Keratinocyte (primary cell): ENCODE measurements at regions not wholly inside any gene's neighbourhood (a gene's known extent, or its start where the extent isn't known, plus 50 kb on each side); places are given as distances from the start of the nearest gene placed in this dataset.
A peak's percentile ranks its signal among the peaks of the same experiment; 100 is the strongest.

Experiments used
- DNase-seq: peaks from one replicate; pipeline ENCODE4 v3.0.0-alpha.2; 2011; ENCODE audit warnings: low read depth, missing footprints, low spot score
- FAIRE-seq: peaks from 2 replicates; lab custom pipeline; 2011; peaks lifted over from hg19 to GRCh38; lab: Jason Lieb, UNC
- H2AFZ ChIP-seq: 2 replicates; pipeline ENCODE4 v1.6.0; 2012; ENCODE audit warnings: low read length, control low read depth, inconsistent platforms; ENCODE audit not compliant: control insufficient read depth
- H3K27ac ChIP-seq: 2 replicates; pipeline ENCODE4 v1.5.1; 2011; ENCODE audit warnings: low read length; ENCODE audit not compliant: control insufficient read depth, insufficient read depth
- H3K27me3 ChIP-seq: 3 replicates; pipeline ENCODE4 v1.6.0; 2011; ENCODE audit warnings: low read length; ENCODE audit not compliant: control insufficient read depth, insufficient read depth; ENCODE audit errors: extremely low read depth
- H3K36me3 ChIP-seq, 2 experiments: 2 replicates in 1 of 2; 3 replicates in 1 of 2; pipeline ENCODE4 v1.5.1; 2011; ENCODE audit warnings: low read length in 2 of 2, mild to moderate bottlenecking in 1 of 2; ENCODE audit not compliant: control insufficient read depth in 2 of 2, insufficient read depth in 2 of 2; ENCODE audit errors: extremely low read depth in 1 of 2
- H3K4me1 ChIP-seq: 3 replicates; pipeline ENCODE4 v1.5.1; 2011; ENCODE audit warnings: low read length; ENCODE audit not compliant: control insufficient read depth, insufficient read depth; ENCODE audit errors: extremely low read depth
- H3K4me2 ChIP-seq: 3 replicates; pipeline ENCODE4 v1.6.0; 2011; ENCODE audit warnings: low read depth, low read length; ENCODE audit not compliant: control insufficient read depth, insufficient read depth; ENCODE audit errors: extremely low read depth
- H3K4me3 ChIP-seq, 3 experiments: fragments of 200-600 bp in 1 of 3; sonication (generic) in 1 of 3; 2 replicates in 2 of 3; 3 replicates in 1 of 3; pipeline ENCODE4 v1.5.1; 2011 to 2016; ENCODE audit warnings: low read length in 3 of 3, mild to moderate bottlenecking in 3 of 3, control low read depth in 2 of 3, inconsistent platforms in 1 of 3, low read depth in 1 of 3, mixed read lengths in 1 of 3, mixed run types in 1 of 3, moderate library complexity in 1 of 3; ENCODE audit not compliant: control insufficient read depth in 2 of 3, insufficient read depth in 2 of 3; ENCODE audit errors: extremely low read depth in 1 of 3
- H3K79me2 ChIP-seq: 2 replicates; pipeline ENCODE4 v1.6.0; 2012; ENCODE audit warnings: low read length; ENCODE audit not compliant: control insufficient read depth, insufficient read depth
- H3K9ac ChIP-seq: 3 replicates; pipeline ENCODE4 v1.6.0; 2011; ENCODE audit warnings: low read length; ENCODE audit not compliant: control insufficient read depth, insufficient read depth; ENCODE audit errors: extremely low read depth
- H3K9me1 ChIP-seq: 3 replicates; pipeline ENCODE4 v1.6.0; 2011; ENCODE audit warnings: low read length; ENCODE audit not compliant: control insufficient read depth, insufficient read depth; ENCODE audit errors: extremely low read depth
- H3K9me3 ChIP-seq: 2 replicates; pipeline ENCODE4 v1.5.1; 2012; ENCODE audit warnings: low read depth, low read length; ENCODE audit not compliant: control insufficient read depth
- H4K20me1 ChIP-seq: 3 replicates; pipeline ENCODE4 v1.6.0; 2011; ENCODE audit warnings: low read length; ENCODE audit not compliant: control insufficient read depth, insufficient read depth; ENCODE audit errors: extremely low read depth
- CTCF ChIP-seq, 3 experiments: IDR thresholded peaks in 1 of 3; conservative IDR thresholded peaks in 1 of 3; optimal IDR thresholded peaks in 1 of 3; 2 replicates in 2 of 3; 3 replicates in 1 of 3; pipeline versions ENCODE3 to v1.5.1; 2011; ENCODE audit warnings: low read length in 3 of 3, mild to moderate bottlenecking in 3 of 3, moderate library complexity in 2 of 3, control low read depth in 1 of 3, inconsistent platforms in 1 of 3; ENCODE audit not compliant: insufficient read depth in 2 of 3; ENCODE audit errors: extremely low read depth in 1 of 3
- EZH2 ChIP-seq: IDR thresholded peaks from one replicate; pipeline ENCODE4 v1.6.1; 2012; ENCODE audit warnings: inconsistent platforms, mild to moderate bottlenecking, low read length, moderate library complexity
- dilution Hi-C: fragments of 300-500 bp; cut with MboI; formaldehyde crosslinking; loops from one replicate; pipeline ENCODE4 v1.7.0; 2020; ENCODE audit warnings: low sequenced_read_pairs; ENCODE audit not compliant: extremely low pct_ligation_motif_present

- Histone ChIP-seq H3K36me3 (no peaks in the 10 kb centered on the region), H3K4me2 (no peak overlapping the region), H3K9ac (no peak overlapping the region), H3K27me3 (no peaks in the 10 kb centered on the region), H3K9me3 (peaks cover 1% of the 10 kb centered on the region), H3K9me1 (no peaks in the 10 kb centered on the region), H4K20me1 (no peaks in the 10 kb centered on the region), H3K79me2 (no peaks in the 10 kb centered on the region), H3K4me3 (no peak overlapping the region), H3K27ac (no peak overlapping the region), H2AFZ (no peak overlapping the region), H3K4me1 (peaks cover 26% of the 10 kb centered on the region)
- DNase-seq (no peak), FAIRE-seq (peak; percentile 23)
- TF ChIP-seq CTCF (optimal IDR thresholded peaks at IDR 0.05 in 1 of 3, IDR thresholded peaks at IDR 0.05 in 1 of 3, conservative IDR thresholded peaks at IDR 0.05 in 1 of 3; ENCODE audit: extremely low read depth in 1 of 3, insufficient read depth in 2 of 3, low read length in 3 of 3) (no peak), EZH2 (no peak)
- dilution Hi-C loops, result no loop called here
Measured at GRCh38 chr13:106372199-106373155, 163.0 kb downstream of the EFNB2 start.

- no peaks in the 10 kb centered on the region for H3K27me3 ChIP-seq
- H3K4me2 ChIP-seq, result no peak overlapping the region
- H3K36me3 ChIP-seq, result no peaks in the 10 kb centered on the region
- TF ChIP-seq EZH2, result no peak
- TF ChIP-seq CTCF (optimal IDR thresholded peaks at IDR 0.05 in 1 of 3, IDR thresholded peaks at IDR 0.05 in 1 of 3, conservative IDR thresholded peaks at IDR 0.05 in 1 of 3; ENCODE audit: extremely low read depth in 1 of 3, insufficient read depth in 2 of 3, low read length in 3 of 3), result no peak
- DNase-seq, result no peak
- peaks cover 15% of the 10 kb centered on the region for H3K4me1 ChIP-seq
- dilution Hi-C loops, result no loop called here
- H3K4me3 ChIP-seq, result no peak overlapping the region
- no peaks in the 10 kb centered on the region for H3K79me2 ChIP-seq
- H3K27ac ChIP-seq, result no peak overlapping the region
- H2AFZ ChIP-seq, result no peak overlapping the region
- no peaks in the 10 kb centered on the region for H3K9me1 ChIP-seq
- H3K9ac ChIP-seq, result no peak overlapping the region
- H4K20me1 ChIP-seq, result no peaks in the 10 kb centered on the region
- H3K9me3 ChIP-seq, result no peaks in the 10 kb centered on the region
- no peak for FAIRE-seq
Measured at GRCh38 chr13:106371024-106371423, 164.4 kb downstream of the EFNB2 start.
